GM21423 (cell line): ENCODE measurements at regions not wholly inside any gene's neighbourhood (a gene's known extent, or its start where the extent isn't known, plus 50 kb on each side); places are given as distances from the start of the nearest gene placed in this dataset.
"Not testable (repeated sequence)": the region's sequence is repeated elsewhere in the genome, so short reads cannot be mapped to it uniquely, and the experiment has no call there.

Experiments used
- ATAC-seq: cut with Tn5 transposase; IDR thresholded peaks from one replicate; pipeline ENCODE4 v1.9.1; 2021; ENCODE audit warnings: mild to moderate bottlenecking, moderate library complexity; ENCODE audit not compliant: unreplicated experiment

GRCh38 chr3:117844676-117845075 lies 1135.1 kb downstream of the TUSC7 start:
- no peak for ATAC-seq

- ATAC-seq = no peak
Measured at GRCh38 chr3:117846238-117846637, 1136.7 kb downstream of the TUSC7 start.

- no peak for ATAC-seq
Measured at GRCh38 chr3:117848606-117849005, 1139.0 kb downstream of the TUSC7 start.

GRCh38 chr3:117853923-117854668 lies 1144.5 kb downstream of the TUSC7 start:
- no peak for ATAC-seq

GRCh38 chr3:117856354-117856753 lies 1146.8 kb downstream of the TUSC7 start:
- ATAC-seq = no peak

GRCh38 chr3:117863146-117863545 lies 1153.6 kb downstream of the TUSC7 start:
- ATAC-seq = no peak

GRCh38 chr3:117865338-117865737 lies 1155.8 kb downstream of the TUSC7 start:
- no peak for ATAC-seq

- no peak for ATAC-seq
Measured at GRCh38 chr3:117868766-117869165, 1159.2 kb downstream of the TUSC7 start.

GRCh38 chr3:117871934-117872333 lies 1162.4 kb downstream of the TUSC7 start:
- no peak for ATAC-seq

GRCh38 chr3:117872594-117873248 lies 1161.9 kb downstream of the IGSF11 start:
- ATAC-seq = not testable (repeated sequence)

- no peak for ATAC-seq
Measured at GRCh38 chr3:117873249-117873600, 1161.4 kb downstream of the IGSF11 start.

- no peak for ATAC-seq
Measured at GRCh38 chr3:117874028-117874690, 1160.5 kb downstream of the IGSF11 start.

- ATAC-seq = no peak
Measured at GRCh38 chr3:117874904-117875874, 1159.5 kb downstream of the IGSF11 start.

GRCh38 chr3:117875887-117876286 lies 1158.8 kb downstream of the IGSF11 start:
- ATAC-seq = no peak

GRCh38 chr3:117880638-117881037 lies 1154.0 kb downstream of the IGSF11 start:
- no peak for ATAC-seq

GRCh38 chr3:117881210-117881609 lies 1153.4 kb downstream of the IGSF11 start:
- ATAC-seq = no peak

- ATAC-seq = peak; percentile 44
Measured at GRCh38 chr3:117885011-117885441, 1149.6 kb downstream of the IGSF11 start.

- no peak for ATAC-seq
Measured at GRCh38 chr3:117886147-117886546, 1148.5 kb downstream of the IGSF11 start.

GRCh38 chr3:117887031-117887430 lies 1147.6 kb downstream of the IGSF11 start:
- ATAC-seq = no peak

GRCh38 chr3:117887901-117888300 lies 1146.7 kb downstream of the IGSF11 start:
- ATAC-seq = no peak

- ATAC-seq = no peak
Measured at GRCh38 chr3:117892431-117892841, 1142.2 kb downstream of the IGSF11 start.
